Inferior parietal cortex (tissue), 1 donor: ENCODE measurements at regions not wholly inside any gene's neighbourhood (a gene's known extent, or its start where the extent isn't known, plus 50 kb on each side); places are given as distances from the start of the nearest gene placed in this dataset.
"Not testable (repeated sequence)": the region's sequence is repeated elsewhere in the genome, so short reads cannot be mapped to it uniquely, and the experiment has no call there.

Source experiments
- DNase-seq: peaks from one replicate; pipeline ENCODE4 v3.0.0-alpha.2; 2016; ENCODE audit errors: extremely low spot score

DNA sequence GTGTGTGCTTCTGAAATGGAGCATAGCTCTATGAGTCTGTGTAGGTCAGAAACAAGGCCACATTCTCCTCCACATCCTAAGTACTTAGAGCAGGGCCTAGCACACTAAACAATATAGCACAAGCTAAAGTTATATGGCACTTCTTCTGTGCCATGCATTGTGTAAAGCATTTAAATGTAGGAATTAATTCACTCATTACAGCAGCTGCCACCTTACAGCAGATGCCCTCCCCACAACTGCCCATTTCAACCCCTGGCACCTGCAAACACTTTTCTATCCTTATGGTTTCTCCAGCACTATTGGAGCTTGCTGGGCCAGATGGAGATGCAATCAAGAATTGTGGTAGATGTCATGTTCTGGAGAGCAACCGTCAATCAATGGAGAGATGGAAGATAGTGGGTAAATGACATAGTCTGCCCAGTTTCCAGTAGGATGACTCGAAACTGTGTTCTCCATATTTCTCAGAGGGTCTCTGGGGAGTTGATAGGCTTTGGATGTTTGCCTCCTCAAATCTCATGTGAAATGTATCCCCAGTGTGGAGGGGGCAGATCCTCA, 373.7 kb downstream of the DOK5 start:
- no peak for DNase-seq

DNA sequence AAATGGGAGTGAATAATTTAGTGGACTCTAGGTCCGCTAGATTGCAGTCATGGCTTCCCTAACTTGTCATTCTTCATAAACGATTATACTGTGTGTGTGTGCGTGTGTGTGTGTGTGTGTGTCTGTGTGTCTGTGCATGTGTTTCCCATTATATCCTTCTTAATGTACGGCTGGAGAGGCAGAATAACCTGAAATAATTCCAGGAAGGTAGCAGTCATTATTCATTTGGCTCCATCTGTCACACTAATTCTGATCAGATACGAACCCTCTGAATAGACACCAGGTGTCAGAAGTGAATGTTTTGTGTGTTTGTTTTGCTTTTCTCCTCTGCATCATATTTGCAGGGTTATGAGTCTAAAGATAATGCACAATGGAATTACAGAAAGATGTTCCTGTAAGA, 372.9 kb downstream of the DOK5 start:
- no peak for DNase-seq

DNA sequence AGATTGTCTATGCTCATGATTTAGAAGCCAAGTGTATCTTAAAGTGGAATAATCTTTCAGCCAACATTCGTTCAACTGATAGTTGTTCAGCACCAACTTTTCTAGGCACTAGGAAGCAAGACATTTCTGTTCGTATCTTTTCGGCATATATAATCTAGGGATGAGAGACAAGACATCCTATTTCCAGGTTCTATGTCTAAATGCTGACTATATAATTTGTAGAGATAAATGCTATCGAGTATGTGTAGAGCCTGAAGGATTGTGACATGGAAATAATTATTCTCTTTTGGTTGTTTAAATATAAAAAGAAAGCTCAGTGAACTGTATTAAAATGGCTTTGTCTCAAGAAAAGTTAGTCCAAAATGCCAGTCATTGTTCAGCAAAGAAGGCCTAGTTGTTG, 371.6 kb downstream of the DOK5 start:
- no peak for DNase-seq

DNA sequence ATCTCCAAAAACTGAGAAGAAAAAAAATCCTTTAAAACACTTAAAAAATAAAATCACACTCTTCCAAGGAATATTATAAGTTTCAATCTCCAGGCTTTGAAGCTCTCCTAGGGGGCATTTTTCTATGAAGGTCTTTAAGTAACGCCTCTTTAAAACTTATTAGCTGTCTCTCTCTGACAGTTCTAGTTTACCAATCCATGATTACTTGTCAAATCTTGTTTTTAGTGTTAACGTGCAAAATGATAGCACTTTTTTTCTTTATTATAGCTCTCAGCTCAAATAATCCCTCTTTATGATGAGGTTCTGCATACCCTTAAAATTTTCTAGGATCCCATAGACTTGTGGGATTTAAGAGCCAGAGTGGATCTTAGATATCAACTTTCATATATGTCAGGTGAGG, 369.0 kb downstream of the DOK5 start:
- DNase-seq, result no peak

DNA sequence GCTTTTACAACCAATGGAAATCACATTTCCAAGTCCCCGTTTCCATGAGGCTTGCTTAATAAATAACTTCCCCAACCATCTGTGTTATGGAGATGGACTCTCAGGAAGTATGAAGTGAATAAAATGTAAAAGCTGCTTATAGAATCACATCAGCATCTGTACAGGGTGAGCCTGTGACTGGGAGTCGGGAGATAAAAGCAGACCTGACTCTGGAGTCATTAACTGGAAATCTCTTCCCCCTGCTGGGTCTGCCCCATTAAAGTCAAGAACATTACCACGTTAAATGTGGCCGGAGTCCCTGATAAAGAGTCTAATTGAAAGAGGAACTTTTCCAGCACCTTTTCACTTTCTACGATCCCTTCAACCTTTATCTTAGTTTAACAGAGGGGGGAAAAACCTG, 368.5 kb downstream of the DOK5 start:
- no peak for DNase-seq

DNA sequence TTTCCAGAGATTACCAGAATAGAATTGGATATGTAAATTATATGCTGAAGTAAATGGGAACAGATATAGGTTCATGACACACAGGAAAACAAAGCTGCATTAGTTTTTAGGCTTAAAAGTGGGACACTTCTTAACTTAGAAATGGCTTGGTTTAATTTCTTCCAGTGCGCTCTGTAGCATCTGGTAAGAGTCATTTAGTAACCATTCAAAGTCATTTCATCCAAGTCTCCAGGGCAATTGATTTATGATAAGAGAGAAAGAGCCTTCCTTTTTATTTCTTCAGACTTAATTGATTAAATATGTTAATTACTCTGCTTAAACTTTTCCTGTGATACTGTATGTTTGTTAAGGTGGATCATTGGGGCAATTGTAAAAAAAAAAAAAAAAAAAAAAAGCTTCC, 368.0 kb downstream of the DOK5 start:
- no peak for DNase-seq

DNA sequence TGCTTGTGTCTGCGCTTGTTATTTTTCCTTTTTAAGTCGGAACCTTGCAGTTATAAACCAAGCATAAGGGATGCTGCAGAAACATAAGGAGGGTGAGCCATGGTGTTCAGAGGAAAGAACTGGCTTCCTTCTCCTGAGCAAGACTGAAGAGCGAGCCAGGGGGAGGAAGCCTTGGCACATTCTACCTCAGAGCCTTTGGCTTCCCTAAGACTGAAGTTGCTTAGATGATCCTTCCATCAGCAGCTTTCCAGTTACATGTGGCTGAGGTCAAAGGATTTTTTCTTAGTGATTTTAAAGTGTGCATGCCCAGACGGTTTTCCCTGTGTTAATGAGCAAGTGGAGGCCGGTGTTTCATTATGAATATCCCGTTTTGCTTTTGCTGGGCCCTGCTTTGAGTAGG, 363.8 kb downstream of the DOK5 start:
- no peak for DNase-seq

DNA sequence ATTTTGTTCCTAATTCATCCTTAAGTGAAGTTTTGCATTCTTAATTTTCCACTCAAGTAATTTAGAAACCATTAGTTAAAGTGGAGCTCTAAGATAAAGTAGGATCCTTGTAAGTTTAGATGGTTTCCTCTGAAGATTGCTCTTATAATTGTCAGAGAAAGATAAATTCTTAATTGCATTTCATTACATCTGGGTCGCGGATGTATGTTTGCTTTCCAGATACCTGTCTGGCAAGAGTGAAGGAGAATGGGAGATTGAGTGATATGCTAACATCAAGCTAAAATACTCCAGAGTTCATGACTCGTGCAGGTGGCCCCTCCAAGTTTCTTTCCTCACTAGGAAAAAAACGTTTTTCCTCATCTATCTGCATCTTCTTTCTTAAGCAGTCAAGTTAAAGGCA, 361.8 kb downstream of the DOK5 start:
- DNase-seq, result no peak

DNA sequence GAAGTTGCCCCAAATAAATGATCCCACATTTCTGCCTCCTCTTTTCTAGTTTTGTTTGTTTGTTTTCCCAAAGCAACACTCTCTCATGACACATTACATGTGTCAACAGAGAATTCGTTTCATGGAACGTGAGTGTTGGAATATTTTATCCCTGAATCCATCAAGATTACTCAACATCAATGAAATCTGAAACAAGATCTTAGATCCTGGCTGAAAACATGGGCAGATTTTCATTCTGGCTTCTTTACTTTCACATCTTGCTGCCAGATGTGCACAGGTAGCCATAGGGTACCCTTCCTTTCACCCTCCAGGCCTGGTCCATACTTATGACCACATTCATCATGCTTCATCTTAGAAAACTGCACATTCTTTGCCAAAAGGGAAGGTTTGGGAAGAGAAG, 347.0 kb downstream of the DOK5 start:
- DNase-seq, result no peak

DNA sequence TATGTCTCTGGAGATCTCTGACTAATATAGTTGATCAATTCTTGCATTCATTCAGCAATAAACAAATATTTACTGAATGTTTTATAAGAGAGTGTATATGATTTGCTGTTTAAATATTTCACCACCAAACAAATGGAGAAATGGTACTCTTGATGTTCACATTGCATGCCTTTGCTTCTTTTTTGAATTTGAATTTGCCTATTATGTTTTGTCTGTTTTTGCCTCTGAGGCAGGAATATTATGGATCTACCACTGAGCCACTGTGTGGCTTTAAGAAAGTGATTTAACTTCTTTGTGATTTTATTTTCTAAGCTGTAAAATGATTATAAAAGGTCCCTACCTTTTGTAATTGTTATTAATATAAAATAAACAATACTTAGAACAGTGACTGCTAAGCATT, 345.0 kb downstream of the DOK5 start:
- DNase-seq, result no peak

DNA sequence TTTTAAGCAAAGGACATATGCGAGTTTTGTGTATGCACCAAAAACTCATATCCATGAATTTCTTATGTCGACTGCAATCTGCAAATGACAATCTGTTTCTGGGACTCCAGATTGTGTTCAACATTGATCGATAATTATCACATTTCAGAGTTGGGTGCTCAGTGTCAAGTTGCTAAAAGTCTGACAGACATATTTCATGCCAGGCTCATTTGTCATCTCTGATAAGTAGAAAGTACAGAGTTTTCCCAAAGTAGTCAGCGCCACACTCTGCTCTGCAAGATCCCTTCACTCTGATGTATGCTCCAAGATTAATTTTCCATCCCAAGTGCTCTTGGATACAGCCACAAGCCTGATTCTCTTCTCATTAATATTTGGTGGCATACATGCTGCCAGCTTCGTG, 331.1 kb downstream of the DOK5 start:
- DNase-seq, result no peak

DNA sequence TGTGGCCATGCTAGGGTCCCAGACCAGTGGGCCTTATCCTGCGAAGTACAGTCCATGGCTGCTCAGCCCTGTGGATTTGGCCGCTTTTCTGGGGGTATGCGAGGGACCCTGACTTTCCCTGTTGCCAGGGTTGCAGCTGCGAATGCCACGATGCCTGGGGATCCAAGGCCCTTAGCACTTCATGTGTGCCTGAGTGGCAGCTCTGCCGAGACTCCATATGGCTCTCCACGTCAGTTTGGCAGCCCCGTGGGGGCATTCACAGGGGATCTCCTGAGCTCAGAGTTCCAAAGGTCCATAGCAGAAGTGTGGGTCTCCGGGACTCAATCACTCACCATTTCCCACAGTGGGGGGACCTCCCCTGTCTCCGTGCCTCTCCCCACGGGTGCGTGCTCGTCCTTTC, 319.5 kb downstream of the DOK5 start:
- DNase-seq, result no peak

DNA sequence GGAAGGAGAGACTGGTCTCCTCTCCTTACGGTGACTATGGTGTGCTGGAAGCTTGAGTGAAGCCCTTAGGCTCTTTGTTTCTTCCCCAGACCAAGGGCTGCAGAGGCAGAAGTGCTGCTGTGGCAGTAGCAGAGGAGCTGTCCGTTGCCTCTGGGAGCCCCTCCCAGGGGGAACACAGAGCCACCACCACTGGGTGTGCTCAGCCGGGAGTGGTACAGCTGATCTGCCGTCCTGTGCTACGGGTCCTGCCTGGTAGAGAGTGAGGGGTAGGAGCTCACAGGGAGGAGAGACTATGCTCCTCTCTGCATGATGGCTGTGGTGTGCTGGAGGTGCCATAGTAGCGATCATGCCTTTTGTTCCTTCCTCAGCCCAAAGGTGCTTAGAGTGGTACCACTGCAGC, 318.7 kb downstream of the DOK5 start:
- DNase-seq, result no peak

DNA sequence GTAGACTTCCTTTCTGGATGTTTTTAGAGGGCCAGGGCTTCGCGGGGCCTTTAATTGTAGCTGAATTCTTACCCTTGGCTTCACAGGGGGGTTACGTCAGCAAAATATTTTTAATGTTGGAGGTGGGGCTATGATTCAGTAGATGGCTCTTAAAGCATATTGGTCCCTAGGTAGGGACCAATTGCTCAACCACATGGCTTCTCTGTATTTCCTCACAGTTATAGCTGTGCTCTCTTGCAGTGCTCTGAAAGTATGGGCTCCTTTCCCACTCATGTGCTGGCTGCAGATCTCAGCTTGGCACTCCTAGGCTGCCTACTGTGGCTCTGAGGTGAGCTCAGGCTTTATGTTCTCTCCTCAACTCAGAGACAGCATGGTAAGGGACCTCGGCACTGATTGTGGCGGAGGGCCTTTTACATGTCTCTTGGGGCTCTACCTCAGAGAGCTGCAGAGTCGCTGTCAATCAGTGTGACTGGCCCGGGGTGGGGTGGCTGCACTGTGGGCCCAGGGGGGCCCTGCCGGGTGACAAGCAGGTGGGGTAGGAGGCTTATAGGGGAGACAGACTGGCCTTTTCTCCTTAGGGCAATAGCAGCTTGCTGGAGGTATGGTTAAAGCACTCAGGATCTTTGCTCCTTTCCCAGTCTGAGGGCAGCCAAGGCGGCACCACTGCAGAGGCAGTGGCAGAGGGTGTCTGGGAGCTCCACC, 318.0 kb downstream of the DOK5 start:
- DNase-seq, result no peak

DNA sequence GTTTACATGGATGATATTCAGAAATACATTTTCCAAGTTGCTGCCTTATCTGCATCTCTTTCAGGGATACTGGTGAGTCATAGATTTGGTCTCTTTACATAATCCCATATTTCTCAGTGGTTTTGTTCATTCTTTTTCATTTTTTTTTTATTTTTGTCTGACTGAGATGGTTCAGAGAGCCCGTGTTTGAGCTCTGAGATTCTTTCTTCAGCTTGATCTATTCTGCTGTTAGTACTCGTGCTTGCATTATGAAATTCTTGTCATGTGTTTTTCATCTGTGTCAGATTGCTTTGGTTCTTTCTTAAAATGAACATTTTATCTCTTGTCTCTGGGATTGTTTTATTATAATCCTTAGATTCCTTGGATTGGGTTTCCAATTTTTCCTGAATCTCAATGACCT, 317.3 kb downstream of the DOK5 start:
- no peak for DNase-seq

DNA sequence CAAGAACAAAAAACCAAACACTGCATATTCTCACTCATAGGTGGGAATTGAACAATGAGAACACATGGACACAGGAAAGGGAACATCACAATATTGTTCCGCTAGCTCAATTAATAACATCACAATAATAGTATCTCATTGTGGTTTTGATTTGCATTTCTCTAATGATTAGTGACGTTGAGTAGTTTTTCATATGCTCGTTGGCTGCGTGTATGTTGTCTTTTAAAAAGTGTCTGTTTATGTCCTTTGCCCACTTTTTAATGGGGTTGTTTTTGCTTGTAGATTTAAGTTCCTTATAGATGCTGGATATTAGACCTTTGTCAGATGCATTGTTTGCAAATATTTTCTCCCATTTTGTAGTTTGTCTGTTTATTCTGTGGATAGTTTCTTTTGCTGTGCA, 312.9 kb downstream of the DOK5 start:
- not testable (repeated sequence) for DNase-seq

DNA sequence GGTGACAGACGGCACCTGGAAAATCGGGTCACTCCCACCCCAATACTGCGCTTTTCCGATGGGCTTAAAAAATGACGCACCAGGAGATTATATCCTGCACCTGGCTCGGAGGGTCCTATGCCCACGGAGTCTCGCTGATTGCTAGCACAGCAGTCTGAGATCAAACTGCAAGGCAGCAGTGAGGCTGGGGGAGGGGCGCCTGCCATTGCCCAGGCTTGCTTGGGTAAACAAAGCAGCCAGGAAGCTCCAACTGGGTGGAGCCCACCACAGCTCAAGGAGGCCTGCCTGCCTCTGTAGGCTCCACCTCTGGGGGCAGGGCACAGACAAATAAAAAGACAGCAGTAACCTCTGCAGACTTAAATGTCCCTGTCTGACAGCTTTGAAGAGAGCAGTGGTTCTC, 307.4 kb downstream of the DOK5 start:
- DNase-seq, result not testable (repeated sequence)

DNA sequence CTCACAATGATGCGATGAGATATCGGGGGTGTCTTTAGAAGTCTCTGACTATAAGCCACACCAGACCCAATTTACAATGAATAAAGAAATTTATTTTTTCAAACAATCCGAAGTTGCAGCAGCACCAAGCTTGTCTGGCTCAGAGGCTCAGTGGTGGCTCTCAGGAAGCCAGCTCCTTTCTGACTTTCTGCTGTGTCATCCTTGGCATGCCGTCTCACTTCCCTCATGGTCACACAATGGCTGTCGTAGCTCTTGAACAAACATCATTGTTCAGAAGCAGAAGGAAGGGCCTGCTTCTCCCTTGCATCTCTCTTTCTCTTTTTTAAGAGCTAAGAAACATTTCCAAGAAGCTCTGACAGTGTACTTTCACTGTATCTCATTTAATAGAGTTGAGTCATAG, 299.0 kb downstream of the DOK5 start:
- no peak for DNase-seq

DNA sequence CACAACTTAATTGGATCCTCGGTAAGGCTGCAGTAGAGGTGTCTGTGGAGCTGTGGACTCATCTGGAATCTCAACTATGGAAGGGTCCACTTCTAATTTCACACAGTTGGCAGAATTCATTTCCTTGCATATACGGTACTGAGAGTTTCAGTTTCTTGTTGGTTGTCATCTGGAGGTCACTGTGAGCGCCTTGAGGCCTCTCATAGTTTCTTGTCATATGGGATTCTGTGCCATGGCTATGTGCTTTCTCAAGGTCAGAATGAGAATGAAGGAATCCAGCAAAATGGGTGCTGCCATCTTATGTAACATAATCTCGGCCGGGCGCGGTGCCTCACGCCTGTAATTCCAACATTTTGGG, 298.2 kb downstream of the DOK5 start:
- DNase-seq, result no peak

DNA sequence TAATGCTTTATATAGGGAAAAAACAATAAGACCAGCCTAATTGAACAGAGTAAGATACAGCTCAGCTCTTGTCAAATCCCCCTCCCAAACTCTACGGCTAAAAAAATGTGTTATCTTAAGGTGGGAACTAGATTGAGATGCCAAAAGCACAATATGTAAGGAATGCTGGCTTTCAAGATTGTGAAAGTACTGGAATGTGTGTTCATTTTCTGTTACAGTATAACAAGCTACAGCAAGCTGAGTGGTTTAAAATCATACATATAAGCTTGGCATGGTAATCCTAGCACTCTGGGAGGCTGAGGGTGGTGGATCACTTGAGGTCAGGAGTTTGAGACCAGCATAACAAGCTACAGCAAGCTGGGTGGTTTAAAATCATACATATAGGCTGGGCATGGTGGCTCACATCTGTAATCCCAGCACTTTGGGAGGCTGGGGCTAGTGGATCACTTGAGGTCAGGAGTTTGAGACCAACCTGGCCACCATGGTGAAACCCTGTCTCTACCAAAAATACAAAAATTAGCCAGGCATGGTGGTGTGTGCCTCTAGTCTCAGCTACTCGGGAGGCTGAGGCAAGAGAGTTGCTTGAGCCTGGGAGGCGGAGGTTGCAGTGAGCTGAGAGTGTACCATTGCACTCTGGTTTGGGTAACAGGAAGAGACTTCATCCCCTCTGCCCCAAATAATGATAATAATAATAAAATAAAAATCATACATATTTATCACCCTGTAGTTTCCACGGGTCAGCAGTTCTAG, 297.7 kb downstream of the DOK5 start:
- no peak for DNase-seq

DNA sequence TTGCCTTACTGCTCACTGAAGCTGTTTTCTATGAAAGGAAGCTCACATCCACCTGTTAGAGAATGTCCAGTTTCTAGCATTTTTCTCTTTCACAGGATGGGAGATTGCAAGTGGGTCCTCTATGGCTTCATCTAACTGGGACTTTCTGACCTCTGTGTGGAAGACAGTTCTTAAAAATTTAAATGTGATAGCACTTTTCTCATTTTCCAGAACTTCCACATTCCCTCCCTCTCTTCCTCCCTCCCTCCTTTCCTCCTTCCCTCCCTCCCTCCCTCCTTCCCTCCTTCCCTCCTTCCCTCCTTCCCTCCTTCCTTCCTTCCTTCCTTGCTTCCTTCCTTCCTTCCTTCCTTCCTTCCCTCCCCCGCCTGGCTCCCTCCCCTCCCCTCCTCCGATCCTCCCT, 291.1 kb downstream of the DOK5 start:
- no peak for DNase-seq

DNA sequence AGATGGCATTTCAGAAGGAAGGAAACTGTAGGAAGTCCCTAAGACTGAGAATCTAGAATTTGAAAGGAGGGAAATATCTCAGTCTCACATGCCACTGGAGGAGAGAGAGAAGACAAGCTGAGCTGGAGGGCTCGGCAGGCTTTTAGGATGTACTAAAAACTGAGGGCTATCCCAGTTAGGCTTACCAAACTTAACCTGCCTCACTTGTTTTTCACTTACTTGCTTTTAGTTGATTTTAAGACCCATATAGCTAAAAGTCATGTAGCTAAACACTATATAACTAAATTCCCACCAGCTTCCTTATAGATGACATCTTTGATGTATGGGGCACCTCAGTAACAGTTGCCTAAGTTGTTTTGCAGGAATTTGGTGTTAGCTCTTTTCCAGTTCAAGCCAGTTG, 288.0 kb downstream of the DOK5 start:
- DNase-seq, result no peak

DNA sequence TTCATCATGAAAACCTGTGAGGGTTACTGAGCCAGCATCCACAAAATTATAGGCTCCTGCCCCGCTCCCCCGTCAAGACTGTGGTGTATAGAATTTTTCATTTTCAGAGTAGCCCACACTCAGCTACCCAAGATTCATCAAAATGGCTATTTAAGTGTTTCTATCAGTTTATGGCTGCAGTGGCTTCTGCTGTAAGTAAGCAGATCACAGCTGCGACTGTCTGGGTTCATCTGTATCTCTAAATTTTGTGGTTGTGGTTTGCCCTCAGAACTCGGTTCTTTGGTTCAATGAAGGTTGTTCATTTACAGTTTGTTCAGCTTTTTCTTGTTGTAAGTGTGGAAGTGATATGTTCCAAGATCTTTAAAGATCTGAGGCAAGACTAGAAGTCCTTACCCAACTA, 284.2 kb downstream of the DOK5 start:
- no peak for DNase-seq

DNA sequence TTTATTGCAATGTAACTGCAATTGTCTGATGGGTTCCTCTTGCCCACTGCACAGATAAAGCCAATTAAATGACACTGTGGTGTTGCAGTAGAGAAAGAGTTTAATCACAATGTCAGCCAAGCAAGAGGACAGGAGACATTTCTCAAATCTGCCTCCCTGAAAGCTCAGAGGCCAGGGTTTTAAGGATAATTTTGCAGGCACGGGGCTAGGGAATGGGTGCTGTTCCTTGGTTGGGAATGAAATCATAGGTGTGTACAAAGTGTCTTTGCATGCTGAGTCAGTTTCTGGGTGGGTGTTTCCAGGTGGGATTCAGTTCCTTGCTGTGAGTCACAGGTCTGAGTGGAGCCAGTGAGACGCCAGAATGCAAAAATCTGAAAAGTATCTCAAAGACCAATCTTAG, 271.4 kb downstream of the DOK5 start:
- DNase-seq, result no peak
